H1 (cell line): ENCODE measurements at regions not wholly inside any gene's neighbourhood (a gene's known extent, or its start where the extent isn't known, plus 50 kb on each side); places are given as distances from the start of the nearest gene placed in this dataset.

Experiments
- CTCF ChIA-PET: fragments of 300-600 bp; sonication (Branson Sonifier 250); formaldehyde crosslinking; loops from one replicate; lab custom pipeline; 2021; ENCODE audit not compliant: partially characterized antibody; lab: Charles Lee
- POLR2A ChIA-PET: fragments of 300-600 bp; sonication (Branson Sonifier 250); formaldehyde crosslinking; loops from one replicate; lab custom pipeline; 2021; ENCODE audit warnings: inconsistent platforms; ENCODE audit not compliant: partially characterized antibody; lab: Charles Lee
- DNase-seq, 2 experiments: peaks; one replicate each; pipeline versions ENCODE4 v3.0.0 to v3.0.0-alpha.2; 2010 to 2022; ENCODE audit warnings: low spot score in 2 of 2, low read depth in 1 of 2, mixed read lengths in 1 of 2
- FAIRE-seq: peaks from 2 replicates; lab custom pipeline; 2011; peaks lifted over from hg19 to GRCh38; lab: Jason Lieb, UNC
- H2AFZ ChIP-seq: 2 replicates; pipeline ENCODE4 v1.8.1; 2012; ENCODE audit warnings: low read length, inconsistent platforms
- H2AK5ac ChIP-seq: 2 replicates; pipeline ENCODE4 v1.6.1; 2013; ENCODE audit warnings: low read depth, low read length
- H2BK120ac ChIP-seq: replicated peaks from 2 replicates; pipeline ENCODE3; 2013; ENCODE audit warnings: low read depth, low read length, inconsistent platforms
- H2BK12ac ChIP-seq: 2 replicates; pipeline ENCODE4 v1.6.1; 2013; ENCODE audit warnings: low read depth, low read length
- H2BK15ac ChIP-seq: 2 replicates; pipeline ENCODE4 v1.6.1; 2013; ENCODE audit warnings: low read length
- H2BK20ac ChIP-seq: 2 replicates; pipeline ENCODE4 v1.6.1; 2013; ENCODE audit warnings: low read length
- H2BK5ac ChIP-seq: 2 replicates; pipeline ENCODE4 v1.6.1; 2013; ENCODE audit warnings: low read depth, low read length
- H3K14ac ChIP-seq: 2 replicates; pipeline ENCODE4 v1.6.1; 2013; ENCODE audit warnings: inconsistent platforms; ENCODE audit not compliant: insufficient read length
- H3K18ac ChIP-seq: 2 replicates; pipeline ENCODE4 v1.6.1; 2013; ENCODE audit warnings: low read length; ENCODE audit errors: extremely low read depth
- H3K23ac ChIP-seq: 2 replicates; pipeline ENCODE4 v1.6.1; 2013; ENCODE audit warnings: inconsistent platforms; ENCODE audit not compliant: insufficient read length
- H3K23me2 ChIP-seq: 2 replicates; pipeline ENCODE4 v1.6.1; 2013; ENCODE audit warnings: low read depth, low read length
- H3K27ac ChIP-seq: 2 replicates; pipeline ENCODE4 v1.6.1; 2011; ENCODE audit warnings: low read depth, low read length, inconsistent platforms
- H3K27me3 ChIP-seq, 4 experiments: replicated peaks in 1 of 4; 1 replicate in 1 of 4; 2 replicates in 3 of 4; pipeline versions ENCODE4 v1.6.1 to v1.8.1; 2011 to 2013; ENCODE audit warnings: low read length in 3 of 4, mild to moderate bottlenecking in 3 of 4, inconsistent platforms in 2 of 4, mixed read lengths in 2 of 4, moderate library complexity in 1 of 4; ENCODE audit not compliant: control insufficient read depth in 3 of 4, insufficient read depth in 3 of 4; ENCODE audit errors: extremely low read depth in 1 of 4
- H3K36me3 ChIP-seq, 4 experiments: 2 replicates each; pipeline versions ENCODE4 v1.6.1 to v1.8.1; 2011 to 2013; ENCODE audit warnings: mild to moderate bottlenecking in 4 of 4, low read length in 3 of 4, moderate library complexity in 2 of 4, control low read depth in 1 of 4, inconsistent platforms in 1 of 4; ENCODE audit not compliant: insufficient read depth in 4 of 4, control insufficient read depth in 2 of 4
- H3K4ac ChIP-seq: replicated peaks from 2 replicates; pipeline ENCODE3; 2013; ENCODE audit warnings: low read length, low read depth, mixed read lengths, inconsistent platforms; ENCODE audit not compliant: insufficient read length
- H3K4me1 ChIP-seq, 4 experiments: replicated peaks in 1 of 4; 1 replicate in 1 of 4; 2 replicates in 3 of 4; pipeline versions ENCODE4 v1.6.1 to v1.8.1; 2011 to 2013; ENCODE audit warnings: low read length in 3 of 4, inconsistent platforms in 2 of 4, mixed read lengths in 1 of 4; ENCODE audit not compliant: insufficient read depth in 4 of 4, control insufficient read depth in 3 of 4
- H3K4me2 ChIP-seq, 2 experiments: 2 replicates each; pipeline versions ENCODE4 v1.6.1 to v1.8.1; 2011 to 2013; ENCODE audit warnings: low read depth in 2 of 2, low read length in 2 of 2, control low read depth in 1 of 2, inconsistent platforms in 1 of 2, mild to moderate bottlenecking in 1 of 2; ENCODE audit not compliant: insufficient read depth in 1 of 2
- H3K4me3 ChIP-seq, 4 experiments: fragments of 200-600, 300-600 bp in 1 of 4; sonication (generic), shearing (Covaris generic), sonication (Bioruptor Twin) in 1 of 4; 2 replicates each; pipeline versions ENCODE4 v1.5.1 to v1.8.1; 2011 to 2016; ENCODE audit warnings: low read length in 4 of 4, low read depth in 3 of 4, control low read depth in 2 of 4, inconsistent platforms in 2 of 4, mild to moderate bottlenecking in 2 of 4, mixed read lengths in 1 of 4, moderate library complexity in 1 of 4; ENCODE audit not compliant: insufficient read depth in 2 of 4; ENCODE audit errors: extremely low read depth in 1 of 4
- H3K56ac ChIP-seq: replicated peaks from 2 replicates; pipeline ENCODE3; 2013; ENCODE audit warnings: low read depth, mild to moderate bottlenecking, mixed read lengths, low read length, inconsistent platforms; ENCODE audit not compliant: insufficient read length
- H3K79me1 ChIP-seq: 2 replicates; pipeline ENCODE4 v1.6.1; 2013; ENCODE audit warnings: low read depth, low read length, control low read depth
- H3K79me2 ChIP-seq, 2 experiments: 2 replicates each; pipeline versions ENCODE4 v1.6.1 to v1.8.1; 2012 to 2013; ENCODE audit warnings: low read length in 2 of 2, mild to moderate bottlenecking in 2 of 2, inconsistent platforms in 1 of 2; ENCODE audit not compliant: insufficient read depth in 2 of 2, control insufficient read depth in 1 of 2
- H3K9ac ChIP-seq, 4 experiments: replicated peaks in 1 of 4; 1 replicate in 1 of 4; 2 replicates in 3 of 4; pipeline versions ENCODE4 v1.6.1 to v1.8.1; 2011 to 2013; ENCODE audit warnings: low read depth in 3 of 4, low read length in 3 of 4, control low read depth in 2 of 4, mild to moderate bottlenecking in 2 of 4, moderate library complexity in 2 of 4, inconsistent platforms in 1 of 4; ENCODE audit errors: extremely low read depth in 1 of 4
- H3K9me3 ChIP-seq, 2 experiments: 2 replicates each; pipeline versions ENCODE4 v1.6.1 to v1.8.1; 2012 to 2013; ENCODE audit warnings: mild to moderate bottlenecking in 2 of 2, moderate library complexity in 2 of 2, control low read depth in 1 of 2, inconsistent platforms in 1 of 2, low read depth in 1 of 2, low read length in 1 of 2, mixed read lengths in 1 of 2; ENCODE audit not compliant: insufficient read depth in 2 of 2
- H4K20me1 ChIP-seq, 2 experiments: replicated peaks in 1 of 2; 2 replicates each; pipeline versions ENCODE3 to v1.8.1; 2011 to 2013; ENCODE audit warnings: inconsistent platforms in 2 of 2, low read length in 2 of 2, mild to moderate bottlenecking in 1 of 2; ENCODE audit not compliant: insufficient read depth in 2 of 2, control insufficient read depth in 1 of 2
- H4K5ac ChIP-seq: 2 replicates; pipeline ENCODE4 v1.6.1; 2013; ENCODE audit warnings: low read length, low read depth, mixed read lengths, inconsistent platforms; ENCODE audit not compliant: insufficient read length
- H4K8ac ChIP-seq: 2 replicates; pipeline ENCODE4 v1.8.0; 2013; ENCODE audit warnings: mild to moderate bottlenecking, moderate library complexity, low read length, inconsistent platforms; ENCODE audit not compliant: insufficient read depth; ENCODE audit errors: extremely low read depth
- H4K91ac ChIP-seq: replicated peaks from 2 replicates; pipeline ENCODE3; 2013; ENCODE audit warnings: low read length, mixed read lengths, inconsistent platforms; ENCODE audit not compliant: insufficient read length
- ASH2L ChIP-seq: fragments of 200-600, 300-600 bp; sonication (generic); IDR thresholded peaks from one replicate; pipeline ENCODE4 v1.7.1; 2017; ENCODE audit warnings: low read length
- YY1 ChIP-seq: IDR thresholded peaks from 2 replicates; pipeline ENCODE4 v1.6.1; 2011; ENCODE audit warnings: low read depth, mild to moderate bottlenecking, low read length
- WGBS, 2 experiments: shearing (Covaris generic) in 1 of 2; methylation state at CpG; one replicate each; pipeline versions ENCODE4 v1.1.6 to v1.1.7; 2013 to 2015; ENCODE audit warnings: low lambda C conversion rate in 2 of 2, mixed read lengths in 2 of 2, inconsistent platforms in 1 of 2, low coverage in 1 of 2, missing lambda C conversion rate in 1 of 2; ENCODE audit not compliant: insufficient replicate concordance in 2 of 2, insufficient coverage in 1 of 2, insufficient read length in 1 of 2; ENCODE audit errors: extremely low coverage in 1 of 2, missing lambda C conversion rate in 1 of 2; 5-methylcytosine and 5-hydroxymethylcytosine counted together

DNA sequence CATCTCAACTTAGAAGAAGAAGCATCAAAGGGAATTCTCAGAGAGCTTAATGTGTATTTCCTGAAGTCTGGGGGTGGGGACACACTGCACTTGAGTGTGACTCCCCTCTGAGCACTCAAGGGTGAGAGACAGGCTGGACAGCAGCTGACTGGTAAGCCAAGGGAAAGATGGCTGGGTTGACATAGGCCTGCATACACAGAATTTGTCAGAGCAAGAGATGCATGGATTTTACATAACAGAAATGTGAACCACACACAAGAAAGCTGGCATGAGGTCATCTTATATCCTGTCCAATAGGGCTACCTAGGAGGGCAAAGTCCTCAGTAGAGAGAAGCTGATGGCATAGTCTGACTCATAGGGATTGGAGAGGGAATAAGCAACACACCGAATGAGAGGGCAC lies 114.3 kb upstream of the EPB41L4A start:
- 42% methylated on average over 1 of the region's 1 CpG; no CpG with 5 or more reads in 1 of the 2 experiments for WGBS, 2 experiments
- no peak overlapping the region for H4K8ac ChIP-seq
- no peaks in the 10 kb centered on the region for H4K20me1 ChIP-seq
- H2BK12ac ChIP-seq: no peak overlapping the region
- no peaks in the 10 kb centered on the region for H3K27me3 ChIP-seq
- H3K4ac ChIP-seq: no peak overlapping the region
- H2BK15ac ChIP-seq: no peak overlapping the region
- DNase-seq (no peak), FAIRE-seq (no peak)
- no peaks in the 10 kb centered on the region for H3K36me3 ChIP-seq
- H3K9ac ChIP-seq: no peak overlapping the region
- no peaks in the 10 kb centered on the region for H3K9me3 ChIP-seq
- peaks cover 0 to 4% (median 2%) of the 10 kb centered on the region in 4 experiments; a peak in 3 of 7 replicates for H3K4me1 ChIP-seq
- H2BK20ac ChIP-seq: no peak overlapping the region
- H3K4me3 ChIP-seq: no peak overlapping the region
- H2BK5ac ChIP-seq: no peak overlapping the region
- no peaks in the 10 kb centered on the region for H3K23me2 ChIP-seq
- ChIA-PET POLR2A (interaction anchor here (0.6 to 1.1 kb wide), 2 partner anchors 206 to 368 kb away, joined by 3 read pairs; no protein-coding TSS in a partner anchor), CTCF (interaction anchor here (0.7 to 3.9 kb wide), 12 partner anchors 10 to 227 kb away, joined by 3 to 16 read pairs (median 4); partner anchors contain the start of gene EPB41L4A)
- no peaks in the 10 kb centered on the region for H3K79me1 ChIP-seq
- H3K4me2 ChIP-seq: no peak overlapping the region
- H2AK5ac ChIP-seq: no peak overlapping the region
- H3K56ac ChIP-seq: no peak overlapping the region
- H3K27ac ChIP-seq: no peak overlapping the region
- H3K79me2 ChIP-seq: no peaks in the 10 kb centered on the region
- H4K91ac ChIP-seq: no peak overlapping the region
- H3K23ac ChIP-seq: no peak overlapping the region
- H3K18ac ChIP-seq: no peak overlapping the region
- no peak overlapping the region for H3K14ac ChIP-seq
- peak; percentile 84 for TF ChIP-seq ASH2L
- no peak for TF ChIP-seq YY1
- TF ChIP-seq, all 59 proteins: peak for 1
- H4K5ac ChIP-seq: no peak overlapping the region
- H2AFZ ChIP-seq: no peak overlapping the region
- H2BK120ac ChIP-seq: no peak overlapping the region
